ENCODE measurements at regions not wholly inside any gene's neighbourhood (a gene's known extent, or its start where the extent isn't known, plus 50 kb on each side); places are given as distances from the start of the nearest gene placed in this dataset.

DNA sequence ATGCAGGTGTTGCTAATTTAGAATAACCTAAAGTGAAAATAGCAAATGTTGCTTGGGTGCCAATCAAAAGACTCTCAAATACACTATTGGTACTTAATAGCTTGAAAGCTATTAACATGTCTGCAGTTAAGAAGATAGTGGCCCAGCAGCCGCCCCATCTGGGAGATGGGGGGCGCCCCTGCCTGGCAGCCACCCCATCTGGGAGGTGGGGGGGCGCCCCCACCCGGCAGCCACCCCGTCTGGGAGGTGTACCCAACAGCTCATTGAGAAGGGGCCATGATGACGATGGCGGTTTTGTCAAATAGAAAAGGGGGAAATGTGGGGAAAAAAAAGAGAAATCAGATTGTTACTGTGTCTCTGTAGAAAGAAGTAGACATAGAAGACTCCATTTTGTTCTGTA lies 923.1 kb upstream of the MDGA2 start:
- no peak overlapping the region for H3K4me3 ChIP-seq
- H3K27me3 ChIP-seq, result no peaks in the 10 kb centered on the region
- no peak overlapping the region for H2AFZ ChIP-seq (replicated peaks)
- Mint-ChIP-seq H3K36me3 (no peaks in the 10 kb centered on the region), H3K9me3 (peaks cover 7% of the 10 kb centered on the region), H3K27ac (no peak overlapping the region), H3K27me3 (ENCODE audit: insufficient read depth, low read depth) (no peaks in the 10 kb centered on the region), H3K4me1 (peaks cover 7% of the 10 kb centered on the region), H3K4me3 (no peak overlapping the region)
- H3K9ac ChIP-seq, result no peak overlapping the region
- no peaks in the 10 kb centered on the region for H4K20me1 ChIP-seq (ENCODE audit: low read depth)
- DNase-seq (ENCODE audit: low spot score), result no peak
- no peaks in the 10 kb centered on the region for H3K79me2 ChIP-seq (ENCODE audit: low read depth)
- H3K9me3 ChIP-seq (ENCODE audit: low read depth), result no peaks in the 10 kb centered on the region
- H3K27ac ChIP-seq, result no peak overlapping the region
- H3K4me1 ChIP-seq, result peaks cover 25% of the 10 kb centered on the region
- TF ChIP-seq EZH2 (IDR thresholded peaks at IDR 0.05) (no peak), EZH2phosphoT487 (IDR thresholded peaks at IDR 0.05) (no peak)
- TF ChIP-seq, protein P1, sequence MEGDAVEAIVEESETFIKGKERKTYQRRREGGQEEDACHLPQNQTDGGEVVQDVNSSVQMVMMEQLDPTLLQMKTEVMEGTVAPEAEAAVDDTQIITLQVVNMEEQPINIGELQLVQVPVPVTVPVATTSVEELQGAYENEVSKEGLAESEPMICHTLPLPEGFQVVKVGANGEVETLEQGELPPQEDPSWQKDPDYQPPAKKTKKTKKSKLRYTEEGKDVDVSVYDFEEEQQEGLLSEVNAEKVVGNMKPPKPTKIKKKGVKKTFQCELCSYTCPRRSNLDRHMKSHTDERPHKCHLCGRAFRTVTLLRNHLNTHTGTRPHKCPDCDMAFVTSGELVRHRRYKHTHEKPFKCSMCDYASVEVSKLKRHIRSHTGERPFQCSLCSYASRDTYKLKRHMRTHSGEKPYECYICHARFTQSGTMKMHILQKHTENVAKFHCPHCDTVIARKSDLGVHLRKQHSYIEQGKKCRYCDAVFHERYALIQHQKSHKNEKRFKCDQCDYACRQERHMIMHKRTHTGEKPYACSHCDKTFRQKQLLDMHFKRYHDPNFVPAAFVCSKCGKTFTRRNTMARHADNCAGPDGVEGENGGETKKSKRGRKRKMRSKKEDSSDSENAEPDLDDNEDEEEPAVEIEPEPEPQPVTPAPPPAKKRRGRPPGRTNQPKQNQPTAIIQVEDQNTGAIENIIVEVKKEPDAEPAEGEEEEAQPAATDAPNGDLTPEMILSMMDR (IDR thresholded peaks at IDR 0.05), result no peak
- no peaks in the 10 kb centered on the region for H3K36me3 ChIP-seq
- H3F3A ChIP-seq (ENCODE audit: low read depth), result peaks cover 8% of the 10 kb centered on the region
- no peak overlapping the region for H3K4me2 ChIP-seq

DNA sequence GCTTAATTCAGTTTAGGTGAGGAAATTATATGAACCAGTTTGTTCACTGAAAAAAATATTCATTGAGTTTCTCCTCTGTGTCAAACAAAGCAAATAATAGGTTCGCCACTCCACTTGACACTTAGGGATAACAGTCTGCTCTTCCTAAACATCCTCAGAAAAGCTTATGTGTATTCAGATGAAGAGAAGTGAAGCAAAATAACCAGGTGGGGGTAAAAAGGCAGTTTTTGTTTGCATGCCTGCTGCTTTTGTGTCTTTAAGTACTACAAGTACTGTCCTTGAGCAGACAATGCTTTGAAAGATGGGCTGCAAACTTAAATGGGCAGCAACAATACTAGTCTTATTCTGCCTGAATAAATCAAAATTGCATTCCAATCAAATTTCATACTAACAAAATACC lies 910.7 kb upstream of the MDGA2 start:
- Histone ChIP-seq H3F3A (ENCODE audit: low read depth) (no peaks in the 10 kb centered on the region), H3K4me2 (peak overlapping the region; percentile 56), H2AFZ (replicated peaks) (no peak overlapping the region), H3K79me2 (ENCODE audit: low read depth) (no peaks in the 10 kb centered on the region), H4K20me1 (ENCODE audit: low read depth) (no peaks in the 10 kb centered on the region), H3K36me3 (no peaks in the 10 kb centered on the region), H3K27me3 (no peaks in the 10 kb centered on the region), H3K4me1 (peaks cover 42% of the 10 kb centered on the region), H3K9me3 (ENCODE audit: low read depth) (no peaks in the 10 kb centered on the region), H3K9ac (no peak overlapping the region), H3K4me3 (no peak overlapping the region), H3K27ac (peak overlapping the region; percentile 50)
- Mint-ChIP-seq H3K27ac (no peak overlapping the region), H3K9me3 (peaks cover 3% of the 10 kb centered on the region), H3K36me3 (no peaks in the 10 kb centered on the region), H3K4me1 (peaks cover 17% of the 10 kb centered on the region), H3K4me3 (no peak overlapping the region), H3K27me3 (ENCODE audit: insufficient read depth, low read depth) (no peaks in the 10 kb centered on the region)
- TF ChIP-seq EZH2phosphoT487 (IDR thresholded peaks at IDR 0.05), result no peak
- TF ChIP-seq, protein P1 (IDR thresholded peaks at IDR 0.05), result no peak
- TF ChIP-seq EZH2 (IDR thresholded peaks at IDR 0.05), result no peak
- DNase-seq (ENCODE audit: low spot score), result peak; percentile 54

DNA sequence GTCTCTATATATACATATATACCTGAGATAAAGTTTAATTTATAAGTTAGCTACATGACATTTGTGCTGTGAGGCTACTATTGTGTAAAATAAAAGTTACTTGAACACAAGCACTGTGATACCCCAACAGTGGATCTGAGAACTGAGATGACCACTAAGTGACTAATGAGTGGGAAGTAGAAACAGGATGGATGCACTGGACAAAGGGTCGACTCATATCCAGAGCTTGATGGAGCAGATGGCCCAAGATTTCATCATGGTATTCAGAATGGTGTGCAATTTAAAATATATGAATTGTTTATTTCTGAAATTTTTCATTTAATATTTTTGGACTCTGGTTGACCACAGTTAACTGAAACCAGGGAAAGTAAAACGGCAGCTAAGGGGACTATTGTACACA lies 908.6 kb upstream of the MDGA2 start:
- TF ChIP-seq EZH2 (IDR thresholded peaks at IDR 0.05), result no peak
- no peak for TF ChIP-seq EZH2phosphoT487 (IDR thresholded peaks at IDR 0.05)
- TF ChIP-seq, protein P1 (IDR thresholded peaks at IDR 0.05), result no peak
- Histone ChIP-seq H2AFZ (replicated peaks) (no peak overlapping the region), H3K79me2 (ENCODE audit: low read depth) (no peaks in the 10 kb centered on the region), H3K36me3 (no peaks in the 10 kb centered on the region), H3K27me3 (no peaks in the 10 kb centered on the region), H4K20me1 (ENCODE audit: low read depth) (no peaks in the 10 kb centered on the region), H3K9me3 (ENCODE audit: low read depth) (no peaks in the 10 kb centered on the region), H3K9ac (no peak overlapping the region), H3K4me3 (no peak overlapping the region), H3F3A (ENCODE audit: low read depth) (no peaks in the 10 kb centered on the region), H3K4me1 (peaks cover 25% of the 10 kb centered on the region), H3K27ac (no peak overlapping the region), H3K4me2 (no peak overlapping the region)
- no peak overlapping the region for H3K4me3 Mint-ChIP-seq
- no peak for DNase-seq (ENCODE audit: low spot score)
- no peaks in the 10 kb centered on the region for H3K36me3 Mint-ChIP-seq
- no peak overlapping the region for H3K27ac Mint-ChIP-seq
- H3K9me3 Mint-ChIP-seq, result no peaks in the 10 kb centered on the region
- peaks cover 11% of the 10 kb centered on the region for H3K4me1 Mint-ChIP-seq
- no peaks in the 10 kb centered on the region for H3K27me3 Mint-ChIP-seq (ENCODE audit: insufficient read depth, low read depth)

Measured in neural progenitor cell (in vitro differentiated cells).